HG03520 (cell line): ENCODE measurements at regions not wholly inside any gene's neighbourhood (a gene's known extent, or its start where the extent isn't known, plus 50 kb on each side); places are given as distances from the start of the nearest gene placed in this dataset.

Experiments
- ATAC-seq: cut with Tn5 transposase; IDR thresholded peaks from one replicate; pipeline ENCODE4 v1.9.1; 2021; ENCODE audit warnings: mild to moderate bottlenecking, moderate library complexity; ENCODE audit not compliant: unreplicated experiment

- ATAC-seq, result no peak
Observed at GRCh38 chr13:90518417-90518816, 829.1 kb upstream of the MIR17HG start.

- no peak for ATAC-seq
Observed at GRCh38 chr13:90519157-90519556, 828.3 kb upstream of the MIR17HG start.

- ATAC-seq, result no peak
Observed at GRCh38 chr13:90526711-90527110, 820.8 kb upstream of the MIR17HG start.

- ATAC-seq, result no peak
Observed at GRCh38 chr13:90531744-90532143, 815.7 kb upstream of the MIR17HG start.

GRCh38 chr13:90532861-90533492 is 814.5 kb upstream of the MIR17HG start:
- ATAC-seq, result no peak

GRCh38 chr13:90533866-90534265 is 813.6 kb upstream of the MIR17HG start:
- ATAC-seq, result no peak

GRCh38 chr13:90534617-90535370 is 812.7 kb upstream of the MIR17HG start:
- ATAC-seq, result no peak

- no peak for ATAC-seq
Observed at GRCh38 chr13:90535421-90535820, 812.1 kb upstream of the MIR17HG start.

- ATAC-seq, result no peak
Observed at GRCh38 chr13:90538063-90538462, 809.4 kb upstream of the MIR17HG start.

GRCh38 chr13:90541346-90541745 is 806.1 kb upstream of the MIR17HG start:
- no peak for ATAC-seq

- ATAC-seq, result no peak
Observed at GRCh38 chr13:90542959-90543505, 804.5 kb upstream of the MIR17HG start.

GRCh38 chr13:90545070-90545840 is 802.2 kb upstream of the MIR17HG start:
- ATAC-seq, result no peak

GRCh38 chr13:90547272-90547790 is 800.2 kb upstream of the MIR17HG start:
- ATAC-seq, result no peak

- no peak for ATAC-seq
Observed at GRCh38 chr13:90551253-90551652, 796.2 kb upstream of the MIR17HG start.

- no peak for ATAC-seq
Observed at GRCh38 chr13:90552702-90553101, 794.8 kb upstream of the MIR17HG start.

GRCh38 chr13:90553159-90553558 is 794.3 kb upstream of the MIR17HG start:
- ATAC-seq, result no peak

GRCh38 chr13:90557626-90558025 is 789.9 kb upstream of the MIR17HG start:
- no peak for ATAC-seq

GRCh38 chr13:90562443-90562842 is 785.0 kb upstream of the MIR17HG start:
- no peak for ATAC-seq

- no peak for ATAC-seq
Observed at GRCh38 chr13:90564096-90564495, 783.4 kb upstream of the MIR17HG start.

GRCh38 chr13:90564566-90564965 is 782.9 kb upstream of the MIR17HG start:
- ATAC-seq, result no peak

- no peak for ATAC-seq
Observed at GRCh38 chr13:90565985-90566713, 781.3 kb upstream of the MIR17HG start.
